ENCODE measurements at regions not wholly inside any gene's neighbourhood (a gene's known extent, or its start where the extent isn't known, plus 50 kb on each side); places are given as distances from the start of the nearest gene placed in this dataset.

- TF ChIP-seq POLR2A (IDR thresholded peaks at IDR 0.05; ENCODE audit: low read depth, low read length): no peak
- TF ChIP-seq SPI1 (IDR thresholded peaks at IDR 0.05; ENCODE audit: low read depth, low read length): no peak
- TF ChIP-seq PAX5 (IDR thresholded peaks at IDR 0.05; ENCODE audit: insufficient read depth, low read length, severe bottlenecking): no peak
- no peak for TF ChIP-seq TAF1 (IDR thresholded peaks at IDR 0.05; ENCODE audit: low read depth, low read length)
- TF ChIP-seq POLR2AphosphoS5 (IDR thresholded peaks at IDR 0.05; ENCODE audit: low read depth, low read length): no peak
Observed at GRCh38 chr1:199312626-199313025, 673.8 kb downstream of the PTPRC start.
